IMR-90 (cell line): ENCODE measurements at regions not wholly inside any gene's neighbourhood (a gene's known extent, or its start where the extent isn't known, plus 50 kb on each side); places are given as distances from the start of the nearest gene placed in this dataset.

Experiments used
- ATAC-seq: fragments of 200-7000 bp; cut with Tn5 transposase; 2 replicates; pipeline ENCODE4 v1.9.1; 2020; ENCODE audit warnings: low read depth, mild to moderate bottlenecking, moderate library complexity
- BruUV-seq: library from RNA; stranded (reverse); fragments of 400-500 nt; replicated peaks from 2 replicates; lab custom pipeline; 2021; lab: Mats Ljungman, UMichigan
- CTCF ChIA-PET: fragments of 300-600 bp; formaldehyde crosslinking; extraction: SDS; loops from one replicate; lab custom pipeline; 2021; ENCODE audit warnings: antibody characterized with exemption; lab: Yijun Ruan, JAX
- POLR2A ChIA-PET: fragments of 300-600 bp; sonication (Branson Sonifier 250); formaldehyde crosslinking; loops from one replicate; lab custom pipeline; 2022; ENCODE audit warnings: antibody characterized with exemption; ENCODE audit not compliant: unreplicated experiment; lab: Charles Lee
- DNase-seq: peaks from one replicate; pipeline ENCODE4 v3.0.0; 2013
- H2AFZ ChIP-seq: replicated peaks from 2 replicates; pipeline ENCODE3; 2013; ENCODE audit warnings: low read length, mild to moderate bottlenecking; ENCODE audit not compliant: poor library complexity
- H2AK5ac ChIP-seq: 2 replicates; pipeline ENCODE4 v1.6.1; 2013; ENCODE audit warnings: low read depth, low read length, inconsistent platforms
- H2AK9ac ChIP-seq: replicated peaks from 2 replicates; pipeline ENCODE3; 2013; ENCODE audit warnings: mild to moderate bottlenecking, low read depth, low read length, moderate library complexity; ENCODE audit not compliant: poor library complexity
- H2BK120ac ChIP-seq: 2 replicates; pipeline ENCODE4 v1.6.1; 2013; ENCODE audit warnings: low read depth, low read length, inconsistent platforms
- H2BK15ac ChIP-seq: 3 replicates; pipeline ENCODE4 v1.6.1; 2013; ENCODE audit warnings: low read depth, low read length, inconsistent platforms
- H2BK20ac ChIP-seq: 2 replicates; pipeline ENCODE4 v1.6.1; 2013; ENCODE audit warnings: low read depth, mild to moderate bottlenecking, inconsistent platforms, low read length, moderate library complexity
- H2BK5ac ChIP-seq: 2 replicates; pipeline ENCODE4 v1.6.1; 2013; ENCODE audit warnings: mild to moderate bottlenecking, low read depth, low read length, inconsistent platforms; ENCODE audit not compliant: poor library complexity, severe bottlenecking
- H3K14ac ChIP-seq: replicated peaks from 2 replicates; pipeline ENCODE4 v1.6.1; 2013; ENCODE audit warnings: low read depth, low read length, inconsistent platforms
- H3K18ac ChIP-seq: 2 replicates; pipeline ENCODE4 v1.6.1; 2013; ENCODE audit warnings: low read depth, low read length, control low read depth
- H3K23ac ChIP-seq: 2 replicates; pipeline ENCODE4 v1.6.1; 2013; ENCODE audit warnings: low read depth, low read length, inconsistent platforms
- H3K27ac ChIP-seq: 2 replicates; pipeline ENCODE4 v1.5.1; 2013; ENCODE audit warnings: mild to moderate bottlenecking, control low read depth, low read length; ENCODE audit not compliant: insufficient read depth
- H3K27me3 ChIP-seq: 2 replicates; pipeline ENCODE4 v1.6.1; 2013; ENCODE audit warnings: low read length; ENCODE audit not compliant: control insufficient read depth, insufficient read depth
- H3K36me3 ChIP-seq: 2 replicates; pipeline ENCODE4 v1.6.1; 2013; ENCODE audit warnings: low read length, mixed read lengths; ENCODE audit not compliant: control insufficient read depth, insufficient read depth
- H3K4ac ChIP-seq: 2 replicates; pipeline ENCODE4 v1.6.1; 2013; ENCODE audit warnings: low read depth, low read length, inconsistent platforms
- H3K4me1 ChIP-seq: 2 replicates; pipeline ENCODE4 v1.6.1; 2013; ENCODE audit warnings: low read length, mixed read lengths; ENCODE audit not compliant: control insufficient read depth, insufficient read depth
- H3K4me2 ChIP-seq: 2 replicates; pipeline ENCODE4 v1.6.1; 2013; ENCODE audit warnings: low read depth, mild to moderate bottlenecking, control low read depth, low read length, moderate library complexity
- H3K4me3 ChIP-seq: 2 replicates; pipeline ENCODE4 v1.5.1; 2013; ENCODE audit warnings: low read depth, mild to moderate bottlenecking, control low read depth, low read length, moderate library complexity; ENCODE audit not compliant: insufficient read depth
- H3K56ac ChIP-seq: 2 replicates; pipeline ENCODE4 v1.6.1; 2013; ENCODE audit warnings: low read length, inconsistent platforms; ENCODE audit not compliant: insufficient read depth; ENCODE audit errors: extremely low read depth
- H3K79me1 ChIP-seq, 2 experiments: 2 replicates each; pipeline ENCODE4 v1.6.1; 2013; ENCODE audit warnings: low read length in 2 of 2, inconsistent platforms in 1 of 2, low read depth in 1 of 2
- H3K9ac ChIP-seq: 2 replicates; pipeline ENCODE4 v1.6.1; 2013; ENCODE audit warnings: low read depth, low read length, control low read depth
- H3K9me1 ChIP-seq: 2 replicates; pipeline ENCODE4 v1.6.1; 2013; ENCODE audit warnings: low read length, inconsistent platforms; ENCODE audit not compliant: insufficient read depth
- H3K9me3 ChIP-seq: 2 replicates; pipeline ENCODE4 v1.6.1; 2013; ENCODE audit warnings: low read length; ENCODE audit not compliant: control insufficient read depth, insufficient read depth
- H4K20me1 ChIP-seq: 2 replicates; pipeline ENCODE4 v1.6.1; 2013; ENCODE audit warnings: low read length, inconsistent platforms; ENCODE audit not compliant: insufficient read depth
- H4K5ac ChIP-seq: 2 replicates; pipeline ENCODE4 v1.6.1; 2013; ENCODE audit warnings: mild to moderate bottlenecking, low read depth, low read length, control low read depth
- H4K8ac ChIP-seq, 2 experiments: 2 replicates each; pipeline ENCODE4 v1.6.1; 2013; ENCODE audit warnings: low read depth in 2 of 2, low read length in 2 of 2, control low read depth in 1 of 2, inconsistent platforms in 1 of 2
- H4K91ac ChIP-seq: 2 replicates; pipeline ENCODE4 v1.6.1; 2013; ENCODE audit warnings: low read depth, low read length, inconsistent platforms; ENCODE audit not compliant: insufficient read depth
- BHLHE40 ChIP-seq: fragments of 150-350 bp; IDR thresholded peaks from 2 replicates; pipeline ENCODE4 v1.6.1; 2016; ENCODE audit warnings: mild to moderate bottlenecking, low read depth, low read length
- CEBPB ChIP-seq: IDR thresholded peaks from 2 replicates; pipeline ENCODE4 v1.6.1; 2012; ENCODE audit warnings: low read depth, low read length, improper control_type of control experiment
- CHD1 ChIP-seq: IDR thresholded peaks from 2 replicates; pipeline ENCODE4 v1.6.1; 2012; ENCODE audit warnings: low read depth, low read length, improper control_type of control experiment
- CTCF ChIP-seq: conservative IDR thresholded peaks from 2 replicates; pipeline ENCODE4 v1.5.1; 2012; ENCODE audit warnings: mild to moderate bottlenecking, low read depth, low read length, improper control_type of control experiment
- ELK1 ChIP-seq: fragments of 150-350 bp; IDR thresholded peaks from 2 replicates; pipeline ENCODE4 v1.6.1; 2016; ENCODE audit warnings: low read depth, mild to moderate bottlenecking, low read length, moderate library complexity, borderline replicate concordance
- FOS ChIP-seq: fragments of 150-350 bp; IDR thresholded peaks from 2 replicates; pipeline ENCODE4 v1.6.1; 2016; ENCODE audit warnings: low read depth, low read length
- MAFK ChIP-seq: IDR thresholded peaks from 2 replicates; pipeline ENCODE4 v1.6.1; 2012; ENCODE audit warnings: low read depth, low read length, improper control_type of control experiment
- MAZ ChIP-seq: IDR thresholded peaks from 2 replicates; pipeline ENCODE4 v1.6.1; 2012; ENCODE audit warnings: low read depth, mild to moderate bottlenecking, low read length, improper control_type of control experiment, moderate library complexity, borderline replicate concordance
- MXI1 ChIP-seq: IDR thresholded peaks from 2 replicates; pipeline ENCODE4 v1.6.1; 2012; ENCODE audit warnings: low read depth, mild to moderate bottlenecking, low read length, moderate library complexity, borderline replicate concordance
- NFE2L2 ChIP-seq: fragments of 150-350 bp; IDR thresholded peaks from 2 replicates; pipeline ENCODE4 v1.6.1; 2016; ENCODE audit warnings: low read depth, mild to moderate bottlenecking, low read length
- POLR2A ChIP-seq: IDR thresholded peaks from 2 replicates; pipeline ENCODE4 v1.6.1; 2012; ENCODE audit warnings: mild to moderate bottlenecking, low read depth, low read length
- RAD21 ChIP-seq: IDR thresholded peaks from 2 replicates; pipeline ENCODE4 v1.6.1; 2012; ENCODE audit warnings: low read length, improper control_type of control experiment
- RCOR1 ChIP-seq: IDR thresholded peaks from 2 replicates; pipeline ENCODE4 v1.6.1; 2012; ENCODE audit warnings: mild to moderate bottlenecking, low read length, improper control_type of control experiment; ENCODE audit not compliant: insufficient replicate concordance
- RFX5 ChIP-seq: IDR thresholded peaks from 2 replicates; pipeline ENCODE4 v1.8.0; 2012; ENCODE audit warnings: low read depth, mild to moderate bottlenecking, low read length, moderate library complexity
- SMC3 ChIP-seq: fragments of 150-350 bp; IDR thresholded peaks from 2 replicates; pipeline ENCODE4 v1.6.1; 2016; ENCODE audit warnings: low read depth, mild to moderate bottlenecking, antibody characterized with exemption, low read length, moderate library complexity
- USF2 ChIP-seq: fragments of 150-350 bp; IDR thresholded peaks from 2 replicates; pipeline ENCODE4 v1.6.1; 2017; ENCODE audit warnings: mild to moderate bottlenecking, antibody characterized with exemption, low read length, low read depth
- WGBS, 2 experiments: methylation state at CpG; one replicate each; pipeline versions ENCODE4 v1.1.5 to v1.1.7; 2013; ENCODE audit warnings: missing lambda C conversion rate in 2 of 2; ENCODE audit not compliant: insufficient read length in 1 of 2; ENCODE audit errors: extremely low coverage in 2 of 2; 5-methylcytosine and 5-hydroxymethylcytosine counted together
- dilution Hi-C: fragments of 300-500 bp; cut with HindIII; formaldehyde crosslinking; loops from one replicate; pipeline ENCODE4 v1.14.3; 2018; ENCODE audit warnings: low sequenced_read_pairs; ENCODE audit not compliant: unreplicated experiment
- in situ Hi-C: fragments of 300-500 bp; cut with MboI; formaldehyde crosslinking; loops from 3 replicates; pipeline ENCODE4 v1.14.3; 2019; ENCODE audit warnings: low sequenced_read_pairs, inconsistent platforms, mixed read lengths
- intact Hi-C: fragments of 100-400 bp; cut with micrococcal nuclease; formaldehyde crosslinking; loops from 2 replicates; pipeline ENCODE4 v1.10.0; 2022

- H3K4me3 ChIP-seq, result no peak overlapping the region
- no peaks in the 10 kb centered on the region for H3K4me1 ChIP-seq
- no peak overlapping the region for H3K14ac ChIP-seq
- ATAC-seq (no peak), DNase-seq (no peak)
- H3K27ac ChIP-seq, result no peak overlapping the region
- CTCF ChIA-PET, result no interaction called here
- H2AFZ ChIP-seq, result no peak overlapping the region
- no peaks in the 10 kb centered on the region; the same call in 1 of the 2 replicates for H3K27me3 ChIP-seq
- H3K23ac ChIP-seq, result no peak overlapping the region
- dilution Hi-C loops (no loop called here), in situ Hi-C loops (no loop called here), intact Hi-C loops (no loop called here)
- H3K56ac ChIP-seq, result no peak overlapping the region
- no peak overlapping the region for H2AK9ac ChIP-seq
- no peaks in the 10 kb centered on the region for H3K9me3 ChIP-seq
- no peak overlapping the region for H2AK5ac ChIP-seq
- no TSS peak for BruUV-seq
- H2BK20ac ChIP-seq, result no peak overlapping the region
- H3K18ac ChIP-seq, result no peak overlapping the region
- H3K79me1 ChIP-seq, result no peaks in the 10 kb centered on the region
- H4K20me1 ChIP-seq, result no peaks in the 10 kb centered on the region
- H4K91ac ChIP-seq, result no peak overlapping the region
- no peak overlapping the region for H3K4ac ChIP-seq
- H3K9ac ChIP-seq, result no peak overlapping the region
- POLR2A ChIA-PET, result no interaction called here
- no peak overlapping the region for H2BK120ac ChIP-seq
- H3K36me3 ChIP-seq, result no peaks in the 10 kb centered on the region
- no CpG with 5 or more reads among the region's 6 CpGs for WGBS, 2 experiments
- H2BK5ac ChIP-seq, result no peak overlapping the region
- H4K8ac ChIP-seq, result no peak overlapping the region
- H3K9me1 ChIP-seq, result no peaks in the 10 kb centered on the region
- no peak overlapping the region for H4K5ac ChIP-seq
- no peak overlapping the region for H3K4me2 ChIP-seq
- no peak overlapping the region for H2BK15ac ChIP-seq
- TF ChIP-seq MAZ (no peak), MAFK (no peak), MXI1 (no peak), RAD21 (no peak), BHLHE40 (no peak), FOS (no peak), SMC3 (no peak), USF2 (no peak), RCOR1 (no peak), RFX5 (no peak), CEBPB (no peak), CTCF (no peak), CHD1 (no peak), POLR2A (no peak), NFE2L2 (no peak), ELK1 (no peak)
These were observed 68.5 kb upstream of the SRSF6 start for GRCh38 chr20:43389211-43389610.
